Type B pancreatic cell (in vitro differentiated cells): ENCODE measurements at regions not wholly inside any gene's neighbourhood (a gene's known extent, or its start where the extent isn't known, plus 50 kb on each side); places are given as distances from the start of the nearest gene placed in this dataset.

Source experiments
- DNase-seq: peaks from one replicate; pipeline ENCODE4 v3.0.0; 2021; ENCODE audit warnings: mixed read lengths; ENCODE audit not compliant: unreplicated experiment; ENCODE audit errors: extremely low spot score
- H3K27ac Mint-ChIP-seq: 2 replicates; pipeline ENCODE4 v1.8.0; 2021; ENCODE audit warnings: mild to moderate bottlenecking, mixed read lengths
- H3K27me3 Mint-ChIP-seq: 2 replicates; pipeline ENCODE4 v1.8.0; 2021; ENCODE audit warnings: mixed read lengths
- H3K36me3 Mint-ChIP-seq: 2 replicates; pipeline ENCODE4 v1.8.0; 2021; ENCODE audit warnings: mixed read lengths
- H3K4me1 Mint-ChIP-seq: one replicate; pipeline ENCODE4 v1.8.0; 2021; ENCODE audit warnings: mixed read lengths; ENCODE audit not compliant: unreplicated experiment
- H3K4me3 Mint-ChIP-seq: 2 replicates; pipeline ENCODE4 v1.8.0; 2021; ENCODE audit warnings: mild to moderate bottlenecking, mixed read lengths
- H3K9me3 Mint-ChIP-seq: 2 replicates; pipeline ENCODE4 v1.8.0; 2021; ENCODE audit warnings: mixed read lengths
- CTCF ChIP-seq: fragments of 200-600 bp; sonication (generic); conservative IDR thresholded peaks from 2 replicates; pipeline ENCODE4 v1.5.0; 2021; ENCODE audit warnings: antibody characterized with exemption, mild to moderate bottlenecking

DNA sequence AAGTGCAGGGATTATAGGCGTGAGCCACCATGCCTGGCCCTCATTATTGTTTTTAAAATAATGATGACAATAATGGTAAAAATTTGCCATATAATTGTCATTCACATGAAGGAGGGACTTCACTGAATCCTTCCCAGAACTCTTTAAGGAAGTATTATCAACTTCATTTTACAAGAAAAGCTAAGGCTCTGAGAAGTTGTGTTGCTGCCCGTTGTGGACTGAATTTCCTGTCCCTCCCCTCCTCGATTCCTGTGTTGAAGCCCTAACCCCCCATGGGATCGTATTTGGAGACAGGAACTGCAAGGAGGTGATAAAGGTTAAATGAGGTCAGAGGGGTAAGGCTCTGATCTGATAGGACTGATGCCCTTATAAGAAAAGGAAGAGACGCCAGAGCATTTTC, 458.0 kb downstream of the HAPSTR1 start:
- no peaks in the 10 kb centered on the region for H3K36me3 Mint-ChIP-seq
- H3K27ac Mint-ChIP-seq, result no peak overlapping the region
- H3K4me3 Mint-ChIP-seq, result no peak overlapping the region
- no peaks in the 10 kb centered on the region for H3K27me3 Mint-ChIP-seq
- no peaks in the 10 kb centered on the region for H3K9me3 Mint-ChIP-seq
- H3K4me1 Mint-ChIP-seq, result no peaks in the 10 kb centered on the region
- TF ChIP-seq CTCF, result no peak
- DNase-seq, result no peak

GRCh38 chr16:9555051-9555450, 463.6 kb downstream of the HAPSTR1 start:
- no peak for DNase-seq
- Mint-ChIP-seq H3K9me3 (peaks cover under 1% of the 10 kb centered on the region), H3K27ac (no peak overlapping the region), H3K4me1 (no peaks in the 10 kb centered on the region), H3K27me3 (no peaks in the 10 kb centered on the region), H3K36me3 (no peaks in the 10 kb centered on the region), H3K4me3 (no peak overlapping the region)
- no peak for TF ChIP-seq CTCF

GRCh38 chr16:9556949-9557665, 465.7 kb downstream of the HAPSTR1 start:
- DNase-seq, result no peak
- H3K4me3 Mint-ChIP-seq, result no peak overlapping the region
- H3K4me1 Mint-ChIP-seq, result no peaks in the 10 kb centered on the region
- TF ChIP-seq CTCF, result no peak
- H3K27me3 Mint-ChIP-seq, result no peaks in the 10 kb centered on the region
- peaks cover 6% of the 10 kb centered on the region for H3K9me3 Mint-ChIP-seq
- H3K36me3 Mint-ChIP-seq, result no peaks in the 10 kb centered on the region
- no peak overlapping the region for H3K27ac Mint-ChIP-seq

DNA sequence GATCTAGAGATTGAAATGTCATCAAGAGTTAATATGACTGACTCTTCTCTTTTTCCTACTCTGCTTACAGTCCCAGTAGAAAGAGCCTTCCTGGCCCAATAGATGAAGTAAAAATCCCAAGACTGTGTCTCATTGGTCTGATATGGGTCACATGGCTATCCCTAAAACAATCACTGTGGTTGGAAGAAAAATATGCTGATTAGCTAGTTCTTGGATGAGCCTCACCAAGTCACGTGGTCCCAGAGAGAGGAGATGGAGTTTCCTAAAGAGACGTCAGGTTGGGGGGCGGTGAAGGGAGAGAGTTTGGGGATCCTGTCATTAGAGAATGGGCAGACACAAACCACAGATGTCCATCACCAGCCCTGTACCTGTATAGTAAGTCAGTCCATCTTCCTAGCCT, 466.3 kb downstream of the HAPSTR1 start:
- no peak for TF ChIP-seq CTCF
- Mint-ChIP-seq H3K36me3 (no peaks in the 10 kb centered on the region), H3K4me3 (no peak overlapping the region), H3K27ac (no peak overlapping the region), H3K9me3 (peaks cover 6% of the 10 kb centered on the region), H3K4me1 (no peaks in the 10 kb centered on the region), H3K27me3 (no peaks in the 10 kb centered on the region)
- DNase-seq, result no peak

DNA sequence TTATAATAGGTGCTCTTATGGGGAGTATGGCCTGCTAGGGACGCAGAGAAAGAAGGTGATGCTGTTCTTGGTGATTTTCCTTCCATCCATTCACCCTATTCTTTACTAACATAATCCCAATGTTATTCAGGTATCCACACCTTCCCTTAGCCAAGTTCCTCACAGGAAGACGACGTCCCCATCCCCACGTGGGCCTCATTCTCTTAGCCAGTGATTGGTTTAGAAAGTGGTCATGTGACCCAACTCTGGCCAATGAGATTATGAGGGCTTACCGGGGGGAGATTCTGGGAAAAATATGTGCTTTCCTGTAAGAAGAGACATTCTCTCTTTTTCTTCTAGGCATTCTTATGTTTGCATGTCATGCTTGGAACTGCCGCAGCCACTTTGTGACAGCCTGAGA, 474.7 kb downstream of the HAPSTR1 start:
- H3K4me3 Mint-ChIP-seq, result no peak overlapping the region
- no peak for TF ChIP-seq CTCF
- no peak overlapping the region for H3K27ac Mint-ChIP-seq
- H3K4me1 Mint-ChIP-seq, result no peaks in the 10 kb centered on the region
- H3K27me3 Mint-ChIP-seq, result no peaks in the 10 kb centered on the region
- no peak for DNase-seq
- H3K36me3 Mint-ChIP-seq, result no peaks in the 10 kb centered on the region
- H3K9me3 Mint-ChIP-seq, result no peaks in the 10 kb centered on the region

DNA sequence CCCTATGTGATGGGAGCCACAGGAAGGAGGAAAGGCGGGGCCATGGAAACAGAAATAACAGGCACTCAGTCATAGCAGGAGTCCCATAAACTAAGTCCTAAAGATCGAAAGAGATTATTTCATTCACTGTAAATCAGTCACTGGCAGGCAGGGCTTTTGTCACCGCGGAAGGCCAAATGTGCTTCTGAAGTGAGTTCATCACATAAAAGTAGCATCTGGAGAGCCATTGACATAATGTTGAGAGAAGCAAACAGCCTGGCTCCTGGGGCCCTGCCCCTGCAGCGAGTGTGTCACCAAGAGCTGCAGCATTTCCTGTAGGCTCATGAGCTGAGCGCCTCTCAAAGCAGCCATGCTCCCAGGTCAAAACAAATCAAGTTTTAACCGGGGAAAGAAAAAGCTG, 476.2 kb downstream of the HAPSTR1 start:
- no peak for DNase-seq

More for the DNA sequence above, 476.2 kb downstream of the HAPSTR1 start:
- no peak for TF ChIP-seq CTCF
- H3K36me3 Mint-ChIP-seq, result no peaks in the 10 kb centered on the region
- no peak overlapping the region for H3K27ac Mint-ChIP-seq
- no peaks in the 10 kb centered on the region for H3K9me3 Mint-ChIP-seq
- H3K4me3 Mint-ChIP-seq, result no peak overlapping the region
- peaks cover 4% of the 10 kb centered on the region for H3K27me3 Mint-ChIP-seq
- H3K4me1 Mint-ChIP-seq, result no peaks in the 10 kb centered on the region
